ENCODE measurements at regions not wholly inside any gene's neighbourhood (a gene's known extent, or its start where the extent isn't known, plus 50 kb on each side); places are given as distances from the start of the nearest gene placed in this dataset.
"Not testable (repeated sequence)": the region's sequence is repeated elsewhere in the genome, so short reads cannot be mapped to it uniquely, and the experiment has no call there.

DNA sequence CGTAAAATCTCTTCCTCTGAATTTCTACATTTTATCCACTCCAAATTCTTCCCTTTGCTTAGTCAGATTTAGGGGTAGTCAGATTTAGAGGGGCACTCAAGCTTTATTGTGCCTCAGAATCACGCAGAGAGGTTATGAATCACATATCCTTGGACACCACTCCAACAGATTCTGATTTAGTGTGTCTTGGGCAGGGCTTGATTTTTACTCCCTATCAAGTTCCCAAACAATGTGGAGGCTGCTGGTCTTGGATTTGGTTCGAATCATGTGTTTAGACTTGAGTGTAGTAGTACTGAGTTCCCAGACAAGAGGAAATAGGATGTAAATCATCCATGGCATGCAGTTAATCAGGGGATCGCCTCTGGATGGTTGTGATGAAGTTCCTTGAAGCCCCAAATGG is 298.1 kb upstream of the CLEC14A start:
- H3K36me3 ChIP-seq (ENCODE audit: control insufficient read depth, insufficient read depth, low read length), result no peaks in the 10 kb centered on the region
- H3K4me3 ChIP-seq (ENCODE audit: low read depth, low read length), result no peak overlapping the region
- no peak for DNase-seq (ENCODE audit: low read depth in 4 of 6, low spot score in 6 of 6)
- H3K27me3 ChIP-seq (ENCODE audit: control insufficient read depth, insufficient read depth, low read length), result no peaks in the 10 kb centered on the region
- 100% methylated on average over 1 of the region's 4 CpGs for WGBS (ENCODE audit: insufficient coverage)
- no peaks in the 10 kb centered on the region for H3K4me1 ChIP-seq (ENCODE audit: control insufficient read depth, insufficient read depth, low read length)
- peaks cover under 1% of the 10 kb centered on the region for H3K9me3 ChIP-seq (ENCODE audit: control insufficient read depth, insufficient read depth, low read length)
- H3K27ac ChIP-seq (ENCODE audit: low read depth, low read length), result no peak overlapping the region

GRCh38 chr14:38553586-38553985 is 297.7 kb upstream of the CLEC14A start:
- Histone ChIP-seq H3K9me3 (ENCODE audit: control insufficient read depth, insufficient read depth, low read length) (peaks cover 2% of the 10 kb centered on the region), H3K27me3 (ENCODE audit: control insufficient read depth, insufficient read depth, low read length) (no peaks in the 10 kb centered on the region), H3K4me3 (ENCODE audit: low read depth, low read length) (no peak overlapping the region), H3K36me3 (ENCODE audit: control insufficient read depth, insufficient read depth, low read length) (no peaks in the 10 kb centered on the region), H3K4me1 (ENCODE audit: control insufficient read depth, insufficient read depth, low read length) (no peaks in the 10 kb centered on the region), H3K27ac (ENCODE audit: low read depth, low read length) (no peak overlapping the region)
- DNase-seq (ENCODE audit: low read depth in 4 of 6, low spot score in 6 of 6), result no peak

DNA sequence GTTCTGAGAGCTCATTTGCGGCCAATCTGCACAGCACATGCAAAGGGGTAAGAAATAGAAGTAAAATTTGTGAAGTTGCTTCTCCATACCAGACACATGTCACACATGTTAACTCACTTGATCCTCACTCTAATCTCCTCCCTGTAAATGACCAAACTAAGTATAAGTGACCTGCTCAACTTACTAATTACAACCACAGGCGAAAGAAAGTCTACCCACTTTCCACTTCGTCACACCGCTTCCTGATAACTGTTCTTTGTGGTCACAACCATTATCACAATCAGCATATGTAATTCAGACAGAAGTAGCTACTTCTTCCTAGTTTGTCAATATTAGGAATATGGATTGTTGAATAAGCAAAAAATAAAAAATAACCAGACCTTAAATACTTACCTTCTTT is 293.7 kb upstream of the CLEC14A start:
- WGBS (ENCODE audit: insufficient coverage), result no CpG with 5 or more reads among the region's 4 CpGs
- Histone ChIP-seq H3K36me3 (ENCODE audit: control insufficient read depth, insufficient read depth, low read length) (no peaks in the 10 kb centered on the region), H3K27ac (ENCODE audit: low read depth, low read length) (no peak overlapping the region)

GRCh38 chr14:38547961-38548490 is 292.1 kb upstream of the CLEC14A start:
- Histone ChIP-seq H3K9me3 (ENCODE audit: control insufficient read depth, insufficient read depth, low read length) (peaks cover 2% of the 10 kb centered on the region), H3K36me3 (ENCODE audit: control insufficient read depth, insufficient read depth, low read length) (no peaks in the 10 kb centered on the region), H3K4me1 (ENCODE audit: control insufficient read depth, insufficient read depth, low read length) (no peaks in the 10 kb centered on the region), H3K27ac (ENCODE audit: low read depth, low read length) (no peak overlapping the region), H3K27me3 (ENCODE audit: control insufficient read depth, insufficient read depth, low read length) (no peaks in the 10 kb centered on the region), H3K4me3 (ENCODE audit: low read depth, low read length) (no peak overlapping the region)
- WGBS (ENCODE audit: insufficient coverage), result 45% methylated on average over 1 of the region's 2 CpGs
- DNase-seq (ENCODE audit: low read depth in 4 of 6, low spot score in 6 of 6), result peak in 1 of 6 donors; percentile 71

More for the DNA sequence above, 293.7 kb upstream of the CLEC14A start:
- H3K4me1 ChIP-seq (ENCODE audit: control insufficient read depth, insufficient read depth, low read length), result no peaks in the 10 kb centered on the region
- H3K4me3 ChIP-seq (ENCODE audit: low read depth, low read length), result no peak overlapping the region
- H3K9me3 ChIP-seq (ENCODE audit: control insufficient read depth, insufficient read depth, low read length), result peaks cover 2% of the 10 kb centered on the region
- no peak for DNase-seq (ENCODE audit: low read depth in 4 of 6, low spot score in 6 of 6)
- H3K27me3 ChIP-seq (ENCODE audit: control insufficient read depth, insufficient read depth, low read length), result no peaks in the 10 kb centered on the region

GRCh38 chr14:38546932-38547551 is 291.1 kb upstream of the CLEC14A start:
- H3K36me3 ChIP-seq (ENCODE audit: control insufficient read depth, insufficient read depth, low read length), result no peaks in the 10 kb centered on the region
- 80% methylated on average over 1 of the region's 2 CpGs for WGBS (ENCODE audit: insufficient coverage)
- H3K4me3 ChIP-seq (ENCODE audit: low read depth, low read length), result no peak overlapping the region
- H3K9me3 ChIP-seq (ENCODE audit: control insufficient read depth, insufficient read depth, low read length), result peaks cover 2% of the 10 kb centered on the region
- no peaks in the 10 kb centered on the region for H3K27me3 ChIP-seq (ENCODE audit: control insufficient read depth, insufficient read depth, low read length)
- H3K27ac ChIP-seq (ENCODE audit: low read depth, low read length), result no peak overlapping the region
- DNase-seq (ENCODE audit: low read depth in 4 of 6, low spot score in 6 of 6), result no peak
- H3K4me1 ChIP-seq (ENCODE audit: control insufficient read depth, insufficient read depth, low read length), result no peaks in the 10 kb centered on the region

GRCh38 chr14:38544776-38545175 is 288.9 kb upstream of the CLEC14A start:
- H3K4me3 ChIP-seq (ENCODE audit: low read depth, low read length), result no peak overlapping the region
- H3K27ac ChIP-seq (ENCODE audit: low read depth, low read length), result no peak overlapping the region
- no CpG with 5 or more reads among the region's 2 CpGs for WGBS (ENCODE audit: insufficient coverage)
- peaks cover 2% of the 10 kb centered on the region for H3K9me3 ChIP-seq (ENCODE audit: control insufficient read depth, insufficient read depth, low read length)
- H3K36me3 ChIP-seq (ENCODE audit: control insufficient read depth, insufficient read depth, low read length), result no peaks in the 10 kb centered on the region
- peak in 1 of 6 donors; percentile 68 for DNase-seq (ENCODE audit: low read depth in 4 of 6, low spot score in 6 of 6)
- H3K27me3 ChIP-seq (ENCODE audit: control insufficient read depth, insufficient read depth, low read length), result no peaks in the 10 kb centered on the region
- H3K4me1 ChIP-seq (ENCODE audit: control insufficient read depth, insufficient read depth, low read length), result no peaks in the 10 kb centered on the region

- not testable (repeated sequence) for H3K9me3 ChIP-seq (ENCODE audit: control insufficient read depth, insufficient read depth, low read length); H3K36me3 ChIP-seq (ENCODE audit: control insufficient read depth, insufficient read depth, low read length); H3K27ac ChIP-seq (ENCODE audit: low read depth, low read length); DNase-seq (ENCODE audit: low read depth in 4 of 6, low spot score in 6 of 6); H3K4me3 ChIP-seq (ENCODE audit: low read depth, low read length); H3K4me1 ChIP-seq (ENCODE audit: control insufficient read depth, insufficient read depth, low read length); H3K27me3 ChIP-seq (ENCODE audit: control insufficient read depth, insufficient read depth, low read length)
- WGBS (ENCODE audit: insufficient coverage), result 94% methylated on average over 4 of the region's 5 CpGs
Measured at GRCh38 chr14:38543851-38544250, 288.0 kb upstream of the CLEC14A start.

GRCh38 chr14:38538053-38538452 is 282.2 kb upstream of the CLEC14A start:
- not testable (repeated sequence) for DNase-seq (ENCODE audit: low read depth in 4 of 6, low spot score in 6 of 6); H3K4me3 ChIP-seq (ENCODE audit: low read depth, low read length); H3K4me1 ChIP-seq (ENCODE audit: control insufficient read depth, insufficient read depth, low read length); H3K27ac ChIP-seq (ENCODE audit: low read depth, low read length); H3K36me3 ChIP-seq (ENCODE audit: control insufficient read depth, insufficient read depth, low read length); H3K27me3 ChIP-seq (ENCODE audit: control insufficient read depth, insufficient read depth, low read length); H3K9me3 ChIP-seq (ENCODE audit: control insufficient read depth, insufficient read depth, low read length)
- WGBS (ENCODE audit: insufficient coverage), result 100% methylated on average over 3 of the region's 5 CpGs

- H3K4me1 ChIP-seq (ENCODE audit: control insufficient read depth, insufficient read depth, low read length), result no peaks in the 10 kb centered on the region
- H3K4me3 ChIP-seq (ENCODE audit: low read depth, low read length), result no peak overlapping the region
- H3K9me3 ChIP-seq (ENCODE audit: control insufficient read depth, insufficient read depth, low read length), result no peaks in the 10 kb centered on the region
- no peaks in the 10 kb centered on the region for H3K36me3 ChIP-seq (ENCODE audit: control insufficient read depth, insufficient read depth, low read length)
- no peaks in the 10 kb centered on the region for H3K27me3 ChIP-seq (ENCODE audit: control insufficient read depth, insufficient read depth, low read length)
- no peak overlapping the region for H3K27ac ChIP-seq (ENCODE audit: low read depth, low read length)
- peak in 2 of 6 donors; percentile 22 to 29 for DNase-seq (ENCODE audit: low read depth in 4 of 6, low spot score in 6 of 6)
- 50% methylated on average over 1 of the region's 4 CpGs for WGBS (ENCODE audit: insufficient coverage)
Measured at GRCh38 chr14:38536376-38537038, 280.6 kb upstream of the CLEC14A start.

DNA sequence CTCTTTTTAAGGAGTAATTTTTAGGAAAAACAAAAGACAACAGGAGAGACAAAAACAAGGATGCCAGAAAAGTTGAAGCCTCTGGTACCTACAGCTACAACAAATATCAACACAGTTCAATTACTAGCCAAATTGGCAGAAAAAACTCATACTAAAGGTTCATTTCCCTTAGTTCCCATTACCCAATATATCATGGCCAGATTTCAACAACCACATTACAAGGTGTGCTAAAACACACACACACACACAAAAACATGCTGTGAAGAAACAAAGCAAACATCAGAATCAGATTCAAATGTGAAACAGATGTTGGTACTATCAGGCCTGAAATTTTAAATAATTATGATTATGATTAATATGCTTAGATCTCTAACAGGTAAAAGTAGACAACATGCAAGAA is 272.7 kb upstream of the CLEC14A start:
- no peak overlapping the region for H3K27ac ChIP-seq (ENCODE audit: low read depth, low read length)
- H3K4me1 ChIP-seq (ENCODE audit: control insufficient read depth, insufficient read depth, low read length), result no peaks in the 10 kb centered on the region
- H3K9me3 ChIP-seq (ENCODE audit: control insufficient read depth, insufficient read depth, low read length), result no peaks in the 10 kb centered on the region
- no peak for DNase-seq (ENCODE audit: low read depth in 4 of 6, low spot score in 6 of 6)
- H3K27me3 ChIP-seq (ENCODE audit: control insufficient read depth, insufficient read depth, low read length), result no peaks in the 10 kb centered on the region
- H3K36me3 ChIP-seq (ENCODE audit: control insufficient read depth, insufficient read depth, low read length), result no peaks in the 10 kb centered on the region
- no peak overlapping the region for H3K4me3 ChIP-seq (ENCODE audit: low read depth, low read length)

All from spinal cord (tissue), 9 donors.